HepG2 (cell line): ENCODE measurements at regions not wholly inside any gene's neighbourhood (a gene's known extent, or its start where the extent isn't known, plus 50 kb on each side); places are given as distances from the start of the nearest gene placed in this dataset.

Experiments
- ATAC-seq: fragments of 200-7000 bp; cut with Tn5 transposase; 3 replicates; pipeline ENCODE4 v1.9.1; 2020; ENCODE audit warnings: mild to moderate bottlenecking, moderate library complexity
- BruUV-seq: library from RNA; stranded (reverse); fragments of 400-500 nt; replicated peaks from 2 replicates; lab custom pipeline; 2021; lab: Mats Ljungman, UMichigan
- CTCF ChIA-PET: fragments of 300-600 bp; formaldehyde crosslinking; extraction: SDS; loops from one replicate; lab custom pipeline; 2021; ENCODE audit warnings: low total read pairs, inconsistent platforms, low intra/inter-chr PET ratio; lab: Yijun Ruan, JAX
- POLR2A ChIA-PET: fragments of 350-600 bp; sonication (Branson Sonifier 250); formaldehyde crosslinking; loops from one replicate; lab custom pipeline; 2020; ENCODE audit warnings: antibody characterized with exemption, inconsistent platforms; lab: Yijun Ruan, JAX
- DNase-seq: peaks from one replicate; pipeline ENCODE4 v3.0.0-alpha.2; 2015; ENCODE audit warnings: low spot score
- FAIRE-seq: peaks from 3 replicates; lab custom pipeline; 2011; peaks lifted over from hg19 to GRCh38; lab: Jason Lieb, UNC
- H2AFZ ChIP-seq: one replicate; pipeline ENCODE4 v1.6.1; 2011; ENCODE audit warnings: low read length, inconsistent platforms
- H3K27ac ChIP-seq: fragments of 300-600 bp; 3 replicates; pipeline ENCODE4 v1.8.0; 2011; ENCODE audit warnings: mixed run types, mild to moderate bottlenecking, mixed read lengths, low read length, inconsistent platforms; ENCODE audit not compliant: insufficient read depth; ENCODE audit errors: extremely low read length
- H3K27me3 ChIP-seq, 2 experiments: fragments of 200-600 bp in 1 of 2; 2 replicates in 1 of 2; 3 replicates in 1 of 2; pipeline versions ENCODE4 v1.6.0 to v1.8.0; 2011; ENCODE audit warnings: low read length in 2 of 2, mild to moderate bottlenecking in 2 of 2, moderate library complexity in 2 of 2, inconsistent platforms in 1 of 2; ENCODE audit not compliant: insufficient read depth in 2 of 2, control insufficient read depth in 1 of 2
- H3K36me3 ChIP-seq, 2 experiments: fragments of 200-600 bp in 1 of 2; replicated peaks in 1 of 2; 2 replicates in 1 of 2; 3 replicates in 1 of 2; pipeline versions ENCODE4 v1.5.1 to v1.8.0; 2011; ENCODE audit warnings: low read length in 2 of 2, inconsistent platforms in 1 of 2; ENCODE audit not compliant: insufficient read depth in 2 of 2, control insufficient read depth in 1 of 2
- H3K4me1 ChIP-seq: 2 replicates; pipeline ENCODE4 v1.5.1; 2012; ENCODE audit warnings: low read length, inconsistent platforms; ENCODE audit not compliant: insufficient read depth
- H3K4me2 ChIP-seq: 2 replicates; pipeline ENCODE4 v1.6.0; 2011; ENCODE audit warnings: low read depth, low read length, inconsistent platforms
- H3K4me3 ChIP-seq, 3 experiments: fragments of 200-600 bp in 1 of 3; sonication (generic), shearing (Covaris generic) in 1 of 3; replicated peaks in 1 of 3; 2 replicates each; pipeline ENCODE4 v1.5.1; 2011 to 2016; ENCODE audit warnings: low read length in 3 of 3, inconsistent platforms in 2 of 3, low read depth in 2 of 3, mild to moderate bottlenecking in 2 of 3, control low read depth in 1 of 3, mixed read lengths in 1 of 3; ENCODE audit not compliant: insufficient read depth in 1 of 3
- H3K79me2 ChIP-seq: one replicate; pipeline ENCODE4 v1.6.1; 2011; ENCODE audit warnings: low read length, inconsistent platforms; ENCODE audit not compliant: insufficient read depth
- H3K9ac ChIP-seq: 2 replicates; pipeline ENCODE4 v1.6.0; 2011; ENCODE audit warnings: mild to moderate bottlenecking, low read depth, low read length, inconsistent platforms; ENCODE audit not compliant: insufficient read depth
- H3K9me3 ChIP-seq: 2 replicates; pipeline ENCODE4 v1.5.1; 2012; ENCODE audit warnings: mild to moderate bottlenecking, low read length
- H4K20me1 ChIP-seq: 2 replicates; pipeline ENCODE4 v1.6.0; 2011; ENCODE audit warnings: inconsistent platforms, mild to moderate bottlenecking, low read length, moderate library complexity; ENCODE audit not compliant: insufficient read depth
- ARID2 ChIP-seq: sonication (generic); formaldehyde crosslinking; IDR thresholded peaks from 2 replicates; pipeline ENCODE4 v1.8.1; 2022; ENCODE audit warnings: mild to moderate bottlenecking, missing genetic modification reagents, borderline replicate concordance
- ARNT2 ChIP-seq: sonication (generic); formaldehyde crosslinking; IDR thresholded peaks from 2 replicates; pipeline ENCODE4 v1.8.0; 2022; ENCODE audit warnings: mild to moderate bottlenecking, low read depth, missing genetic modification reagents, moderate library complexity
- BRD4 ChIP-seq: sonication (generic); formaldehyde crosslinking; IDR thresholded peaks from 2 replicates; pipeline ENCODE4 v1.4.0; 2020; ENCODE audit warnings: missing genetic modification reagents
- GATAD1 ChIP-seq: IDR thresholded peaks from 2 replicates; pipeline ENCODE4 v1.6.1; 2016; ENCODE audit warnings: missing genetic modification reagents, missing compliant biosample characterization
- GATAD2A ChIP-seq: IDR thresholded peaks from 2 replicates; pipeline ENCODE4 v1.6.1; 2016
- HMGA1 ChIP-seq: sonication (generic); formaldehyde crosslinking; conservative IDR thresholded peaks from 2 replicates; pipeline ENCODE4 v1.4.0; 2020; ENCODE audit warnings: missing genetic modification reagents
- MAFG ChIP-seq: sonication (generic); formaldehyde crosslinking; IDR thresholded peaks from 2 replicates; pipeline ENCODE4 v1.5.1; 2020; ENCODE audit warnings: mild to moderate bottlenecking, missing genetic modification reagents
- MEIS1 ChIP-seq: sonication (generic); formaldehyde crosslinking; IDR thresholded peaks from 2 replicates; pipeline ENCODE4 v1.9.0; 2021; ENCODE audit warnings: mild to moderate bottlenecking, missing genetic modification reagents, moderate library complexity, borderline replicate concordance
- PHF21A ChIP-seq: sonication (generic); formaldehyde crosslinking; IDR thresholded peaks from 2 replicates; pipeline ENCODE4 v1.5.0; 2020; ENCODE audit warnings: mild to moderate bottlenecking, missing genetic modification reagents
- PLRG1 ChIP-seq: fragments of 450-650 bp; conservative IDR thresholded peaks from 2 replicates; pipeline ENCODE4 v1.6.1; 2016
- SMARCC2 ChIP-seq: fragments of 450-650 bp; IDR thresholded peaks from 2 replicates; pipeline ENCODE4 v1.6.1; 2017; ENCODE audit warnings: antibody characterized with exemption, mild to moderate bottlenecking
- THRA ChIP-seq: sonication (generic); formaldehyde crosslinking; IDR thresholded peaks from 2 replicates; pipeline ENCODE4 v1.4.0; 2020; ENCODE audit warnings: missing genetic modification reagents, borderline replicate concordance
- ZBTB34 ChIP-seq: sonication (generic); formaldehyde crosslinking; IDR thresholded peaks from 2 replicates; pipeline ENCODE4 v1.8.0; 2022; ENCODE audit warnings: mild to moderate bottlenecking, missing genetic modification reagents
- ZNF121 ChIP-seq: sonication (generic); formaldehyde crosslinking; IDR thresholded peaks from 2 replicates; pipeline ENCODE4 v1.5.0; 2020; ENCODE audit warnings: mild to moderate bottlenecking, missing genetic modification reagents
- ZNF557 ChIP-seq: sonication (generic); formaldehyde crosslinking; IDR thresholded peaks from 2 replicates; pipeline ENCODE4 v1.4.0; 2020; ENCODE audit warnings: missing genetic modification reagents
- ZNF558 ChIP-seq: sonication (generic); formaldehyde crosslinking; IDR thresholded peaks from 2 replicates; pipeline ENCODE4 v1.9.0; 2022; ENCODE audit warnings: mild to moderate bottlenecking, missing genetic modification reagents, borderline replicate concordance
- ZNF652 ChIP-seq: IDR thresholded peaks from 2 replicates; pipeline ENCODE4 v1.6.1; 2016; ENCODE audit warnings: low read depth, borderline replicate concordance
- WGBS: methylation state at CpG from one replicate; pipeline ENCODE4 v1.1.6; 2017; ENCODE audit warnings: low lambda C conversion rate; 5-methylcytosine and 5-hydroxymethylcytosine counted together
- in situ Hi-C: cut with HindIII; loops from 2 replicates; pipeline ENCODE4 v1.10.0; 2017; ENCODE audit warnings: low pct_unique_long_range_greater_than_20kb; ENCODE audit not compliant: extremely low pct_ligation_motif_present
- intact Hi-C: fragments of 100-400 bp; cut with micrococcal nuclease; formaldehyde crosslinking; loops from one replicate; pipeline ENCODE4 v1.10.0; 2022; ENCODE audit not compliant: unreplicated experiment
- TF ChIP-seq, protein P1 (sequence below): sonication (generic); formaldehyde crosslinking; IDR thresholded peaks from 2 replicates; pipeline ENCODE4 v1.5.1; 2020; ENCODE audit warnings: mild to moderate bottlenecking, missing genetic modification reagents, moderate library complexity

DNA sequence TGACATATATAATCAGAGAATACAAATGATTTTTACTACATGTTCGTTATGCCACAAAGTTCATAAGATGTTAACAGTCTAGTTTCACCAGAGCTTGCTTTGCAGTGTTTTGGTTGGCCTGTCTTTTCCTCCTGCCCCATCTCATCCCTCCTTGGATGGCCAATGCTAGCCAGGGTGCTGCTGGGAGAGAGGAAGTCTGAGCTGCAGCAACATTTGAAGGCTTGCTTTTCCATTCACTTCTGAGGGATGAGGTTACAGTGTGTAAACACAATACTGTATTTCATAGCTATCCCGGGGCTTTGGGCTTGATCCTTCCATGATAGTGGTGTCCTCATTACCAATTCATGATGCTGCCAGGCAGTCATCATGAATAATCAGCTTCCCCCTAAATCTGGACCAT is 170.5 kb downstream of the RAB11FIP2 start (continued):
- TF ChIP-seq ZNF558 (CRISPR knock-in tag) (no peak), ARID2 (no peak), GATAD1 (no peak), ZNF652 (CRISPR knock-in tag) (no peak), MAFG (CRISPR knock-in tag) (no peak)
- TF ChIP-seq, all 625 proteins: peak for 0

DNA sequence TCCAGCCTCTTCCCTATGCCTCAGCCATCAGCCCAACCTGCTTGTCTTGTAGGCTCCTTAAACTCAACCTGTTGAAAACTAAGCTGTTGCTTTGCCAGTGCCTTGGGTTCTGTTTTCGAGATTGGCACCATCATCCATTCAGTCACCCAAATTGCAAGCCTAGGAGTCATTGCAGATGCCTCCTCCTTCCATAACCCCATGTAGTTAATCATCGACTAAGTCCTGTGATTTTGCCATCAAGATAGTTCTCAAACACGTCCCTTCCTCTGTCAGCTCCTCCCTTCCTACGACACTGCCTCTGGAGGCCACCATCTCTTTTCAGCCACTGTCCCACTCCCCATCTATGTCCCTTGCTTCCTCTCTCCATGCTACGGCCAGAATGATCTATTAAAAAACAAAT is 168.1 kb downstream of the RAB11FIP2 start:
- H3K79me2 ChIP-seq, result no peaks in the 10 kb centered on the region
- intact Hi-C loops, result no loop called here
- under 1% methylated on average over 5 of the region's 5 CpGs for WGBS
- no peaks in the 10 kb centered on the region for H4K20me1 ChIP-seq
- H3K36me3 ChIP-seq, result no peaks in the 10 kb centered on the region
- H3K27me3 ChIP-seq, result no peaks in the 10 kb centered on the region
- H3K4me2 ChIP-seq, result no peak overlapping the region
- no peak for FAIRE-seq
- no peak overlapping the region for H2AFZ ChIP-seq
- in situ Hi-C loops, result no loop called here
- H3K4me1 ChIP-seq, result no peaks in the 10 kb centered on the region
- H3K9ac ChIP-seq, result no peak overlapping the region
- no peaks in the 10 kb centered on the region for H3K9me3 ChIP-seq
- ATAC-seq, result no peak
- CTCF ChIA-PET, result no interaction called here
- TF ChIP-seq SMARCC2 (no peak), MEIS1 (CRISPR knock-in tag) (no peak), BRD4 (CRISPR knock-in tag) (no peak), GATAD2A (CRISPR knock-in tag) (no peak), PHF21A (CRISPR knock-in tag) (no peak), PLRG1 (no peak), ZBTB34 (no peak), THRA (CRISPR knock-in tag) (no peak), ZNF557 (CRISPR knock-in tag) (no peak), HMGA1 (CRISPR knock-in tag) (no peak), ARNT2 (CRISPR knock-in tag) (no peak), ZNF121 (CRISPR knock-in tag) (no peak)
- TF ChIP-seq, protein P1, sequence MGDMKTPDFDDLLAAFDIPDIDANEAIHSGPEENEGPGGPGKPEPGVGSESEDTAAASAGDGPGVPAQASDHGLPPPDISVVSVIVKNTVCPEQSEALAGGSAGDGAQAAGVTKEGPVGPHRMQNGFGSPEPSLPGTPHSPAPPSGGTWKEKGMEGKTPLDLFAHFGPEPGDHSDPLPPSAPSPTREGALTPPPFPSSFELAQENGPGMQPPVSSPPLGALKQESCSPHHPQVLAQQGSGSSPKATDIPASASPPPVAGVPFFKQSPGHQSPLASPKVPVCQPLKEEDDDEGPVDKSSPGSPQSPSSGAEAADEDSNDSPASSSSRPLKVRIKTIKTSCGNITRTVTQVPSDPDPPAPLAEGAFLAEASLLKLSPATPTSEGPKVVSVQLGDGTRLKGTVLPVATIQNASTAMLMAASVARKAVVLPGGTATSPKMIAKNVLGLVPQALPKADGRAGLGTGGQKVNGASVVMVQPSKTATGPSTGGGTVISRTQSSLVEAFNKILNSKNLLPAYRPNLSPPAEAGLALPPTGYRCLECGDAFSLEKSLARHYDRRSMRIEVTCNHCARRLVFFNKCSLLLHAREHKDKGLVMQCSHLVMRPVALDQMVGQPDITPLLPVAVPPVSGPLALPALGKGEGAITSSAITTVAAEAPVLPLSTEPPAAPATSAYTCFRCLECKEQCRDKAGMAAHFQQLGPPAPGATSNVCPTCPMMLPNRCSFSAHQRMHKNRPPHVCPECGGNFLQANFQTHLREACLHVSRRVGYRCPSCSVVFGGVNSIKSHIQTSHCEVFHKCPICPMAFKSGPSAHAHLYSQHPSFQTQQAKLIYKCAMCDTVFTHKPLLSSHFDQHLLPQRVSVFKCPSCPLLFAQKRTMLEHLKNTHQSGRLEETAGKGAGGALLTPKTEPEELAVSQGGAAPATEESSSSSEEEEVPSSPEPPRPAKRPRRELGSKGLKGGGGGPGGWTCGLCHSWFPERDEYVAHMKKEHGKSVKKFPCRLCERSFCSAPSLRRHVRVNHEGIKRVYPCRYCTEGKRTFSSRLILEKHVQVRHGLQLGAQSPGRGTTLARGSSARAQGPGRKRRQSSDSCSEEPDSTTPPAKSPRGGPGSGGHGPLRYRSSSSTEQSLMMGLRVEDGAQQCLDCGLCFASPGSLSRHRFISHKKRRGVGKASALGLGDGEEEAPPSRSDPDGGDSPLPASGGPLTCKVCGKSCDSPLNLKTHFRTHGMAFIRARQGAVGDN (CRISPR knock-in tag), result no peak
- H3K27ac ChIP-seq, result no peak overlapping the region
- no peak overlapping the region for H3K4me3 ChIP-seq
- no peak for DNase-seq
- POLR2A ChIA-PET, result no interaction called here
- BruUV-seq, result no TSS peak
